OCI-M1 (cell line): ENCODE measurements at regions not wholly inside any gene's neighbourhood (a gene's known extent, or its start where the extent isn't known, plus 50 kb on each side); places are given as distances from the start of the nearest gene placed in this dataset.

ENCODE experiments used
- DNase-seq: peaks from one replicate; lab custom pipeline; 2025; lab: John Stamatoyannopoulos, UW

GRCh38 chr6:43919774-43920173 lies 149.8 kb downstream of the VEGFA start:
- no peak for DNase-seq

GRCh38 chr6:43917878-43918382 lies 147.9 kb downstream of the VEGFA start:
- peak; percentile 55 for DNase-seq

GRCh38 chr6:43916924-43917877 lies 147.2 kb downstream of the VEGFA start:
- DNase-seq: no peak

GRCh38 chr6:43915986-43916923 lies 146.2 kb downstream of the VEGFA start:
- peak; percentile 87 for DNase-seq

GRCh38 chr6:43915208-43915869 lies 145.3 kb downstream of the VEGFA start:
- no peak for DNase-seq

- DNase-seq: no peak
Observed at GRCh38 chr6:43914272-43915147, 144.5 kb downstream of the VEGFA start.

GRCh38 chr6:43913375-43914271 lies 143.6 kb downstream of the VEGFA start:
- peak; percentile 31 for DNase-seq

GRCh38 chr6:43912598-43913371 lies 142.8 kb downstream of the VEGFA start:
- no peak for DNase-seq

GRCh38 chr6:43912116-43912577 lies 142.1 kb downstream of the VEGFA start:
- DNase-seq: no peak

- DNase-seq: peak; percentile 53
Observed at GRCh38 chr6:43911354-43912115, 141.5 kb downstream of the VEGFA start.

- peak; percentile 97 for DNase-seq
Observed at GRCh38 chr6:43910638-43911353, 140.8 kb downstream of the VEGFA start.

GRCh38 chr6:43910149-43910637 lies 140.2 kb downstream of the VEGFA start:
- peak; percentile 64 for DNase-seq

GRCh38 chr6:43909474-43910148 lies 139.6 kb downstream of the VEGFA start:
- DNase-seq: peak; percentile 64

- DNase-seq: no peak
Observed at GRCh38 chr6:43907789-43908472, 137.9 kb downstream of the VEGFA start.

- no peak for DNase-seq
Observed at GRCh38 chr6:43907312-43907711, 137.3 kb downstream of the VEGFA start.
